HEK293 (cell line): ENCODE measurements at regions not wholly inside any gene's neighbourhood (a gene's known extent, or its start where the extent isn't known, plus 50 kb on each side); places are given as distances from the start of the nearest gene placed in this dataset.
"Not testable (repeated sequence)": the region's sequence is repeated elsewhere in the genome, so short reads cannot be mapped to it uniquely, and the experiment has no call there.

ENCODE experiments used
- TCF7L2 ChIP-seq: IDR thresholded peaks from 2 replicates; pipeline ENCODE4 v1.6.1; 2011; ENCODE audit warnings: low read depth, mild to moderate bottlenecking, inconsistent platforms, low read length, moderate library complexity, borderline replicate concordance
- ZEB2 ChIP-seq: fragments of 450-650 bp; formaldehyde crosslinking; IDR thresholded peaks from 2 replicates; pipeline ENCODE4 v1.5.1; 2016; ENCODE audit warnings: missing biosample characterization, missing genetic modification characterization
- ZNF114 ChIP-seq: fragments of 450-650 bp; formaldehyde crosslinking; IDR thresholded peaks from 2 replicates; pipeline ENCODE4 v1.5.0; 2017; ENCODE audit warnings: missing biosample characterization, missing genetic modification characterization
- ZNF146 ChIP-seq: fragments of 450-650 bp; formaldehyde crosslinking; IDR thresholded peaks from 2 replicates; pipeline ENCODE4 v1.5.1; 2016; ENCODE audit warnings: missing biosample characterization, missing genetic modification characterization
- ZNF514 ChIP-seq: fragments of 450-650 bp; formaldehyde crosslinking; IDR thresholded peaks from 2 replicates; pipeline ENCODE4 v1.5.1; 2016; ENCODE audit warnings: missing biosample characterization, missing genetic modification characterization
- TF ChIP-seq, protein P1 (sequence below): fragments of 450-650 bp; formaldehyde crosslinking; IDR thresholded peaks from 2 replicates; pipeline ENCODE4 v1.5.1; 2016; ENCODE audit warnings: missing biosample characterization, missing genetic modification characterization
- TF ChIP-seq, protein P2 (sequence below): fragments of 450-650 bp; formaldehyde crosslinking; IDR thresholded peaks from 2 replicates; pipeline ENCODE4 v1.5.1; 2017; ENCODE audit warnings: missing biosample characterization, missing genetic modification characterization
- TF ChIP-seq, protein P3 (sequence below): IDR thresholded peaks from 2 replicates; pipeline ENCODE4 v1.6.1; 2011; ENCODE audit warnings: mild to moderate bottlenecking, low read depth, low read length, borderline replicate concordance

GRCh38 chr2:85941490-85941889 is 52.7 kb upstream of the ST3GAL5 start:
- TF ChIP-seq ZEB2; ZNF114 (tag by site-specific recombination); ZNF146 (tag by site-specific recombination); TCF7L2; ZNF514 (tag by site-specific recombination): not testable (repeated sequence)
- TF ChIP-seq, protein P1, sequence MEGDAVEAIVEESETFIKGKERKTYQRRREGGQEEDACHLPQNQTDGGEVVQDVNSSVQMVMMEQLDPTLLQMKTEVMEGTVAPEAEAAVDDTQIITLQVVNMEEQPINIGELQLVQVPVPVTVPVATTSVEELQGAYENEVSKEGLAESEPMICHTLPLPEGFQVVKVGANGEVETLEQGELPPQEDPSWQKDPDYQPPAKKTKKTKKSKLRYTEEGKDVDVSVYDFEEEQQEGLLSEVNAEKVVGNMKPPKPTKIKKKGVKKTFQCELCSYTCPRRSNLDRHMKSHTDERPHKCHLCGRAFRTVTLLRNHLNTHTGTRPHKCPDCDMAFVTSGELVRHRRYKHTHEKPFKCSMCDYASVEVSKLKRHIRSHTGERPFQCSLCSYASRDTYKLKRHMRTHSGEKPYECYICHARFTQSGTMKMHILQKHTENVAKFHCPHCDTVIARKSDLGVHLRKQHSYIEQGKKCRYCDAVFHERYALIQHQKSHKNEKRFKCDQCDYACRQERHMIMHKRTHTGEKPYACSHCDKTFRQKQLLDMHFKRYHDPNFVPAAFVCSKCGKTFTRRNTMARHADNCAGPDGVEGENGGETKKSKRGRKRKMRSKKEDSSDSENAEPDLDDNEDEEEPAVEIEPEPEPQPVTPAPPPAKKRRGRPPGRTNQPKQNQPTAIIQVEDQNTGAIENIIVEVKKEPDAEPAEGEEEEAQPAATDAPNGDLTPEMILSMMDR (tag by site-specific recombination) = not testable (repeated sequence)
- TF ChIP-seq, protein P2, sequence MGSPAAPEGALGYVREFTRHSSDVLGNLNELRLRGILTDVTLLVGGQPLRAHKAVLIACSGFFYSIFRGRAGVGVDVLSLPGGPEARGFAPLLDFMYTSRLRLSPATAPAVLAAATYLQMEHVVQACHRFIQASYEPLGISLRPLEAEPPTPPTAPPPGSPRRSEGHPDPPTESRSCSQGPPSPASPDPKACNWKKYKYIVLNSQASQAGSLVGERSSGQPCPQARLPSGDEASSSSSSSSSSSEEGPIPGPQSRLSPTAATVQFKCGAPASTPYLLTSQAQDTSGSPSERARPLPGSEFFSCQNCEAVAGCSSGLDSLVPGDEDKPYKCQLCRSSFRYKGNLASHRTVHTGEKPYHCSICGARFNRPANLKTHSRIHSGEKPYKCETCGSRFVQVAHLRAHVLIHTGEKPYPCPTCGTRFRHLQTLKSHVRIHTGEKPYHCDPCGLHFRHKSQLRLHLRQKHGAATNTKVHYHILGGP (tag by site-specific recombination) = not testable (repeated sequence)
- TF ChIP-seq, protein P3, sequence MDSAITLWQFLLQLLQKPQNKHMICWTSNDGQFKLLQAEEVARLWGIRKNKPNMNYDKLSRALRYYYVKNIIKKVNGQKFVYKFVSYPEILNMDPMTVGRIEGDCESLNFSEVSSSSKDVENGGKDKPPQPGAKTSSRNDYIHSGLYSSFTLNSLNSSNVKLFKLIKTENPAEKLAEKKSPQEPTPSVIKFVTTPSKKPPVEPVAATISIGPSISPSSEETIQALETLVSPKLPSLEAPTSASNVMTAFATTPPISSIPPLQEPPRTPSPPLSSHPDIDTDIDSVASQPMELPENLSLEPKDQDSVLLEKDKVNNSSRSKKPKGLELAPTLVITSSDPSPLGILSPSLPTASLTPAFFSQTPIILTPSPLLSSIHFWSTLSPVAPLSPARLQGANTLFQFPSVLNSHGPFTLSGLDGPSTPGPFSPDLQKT = not testable (repeated sequence)
